ENCODE measurements at regions not wholly inside any gene's neighbourhood (a gene's known extent, or its start where the extent isn't known, plus 50 kb on each side); places are given as distances from the start of the nearest gene placed in this dataset.

- TF ChIP-seq CTCF (IDR thresholded peaks at IDR 0.05; ENCODE audit: control extremely low read depth, extremely low read depth, low read depth, missing control alignments), result no peak
- ChIA-PET CTCF (interaction anchor here (1.2 to 2.9 kb wide), 7 partner anchors 10 to 301 kb away, joined by 3 to 18 read pairs (median 9); no protein-coding TSS in a partner anchor), POLR2A (no interaction called here)
- no peak for DNase-seq (ENCODE audit: extremely low spot score)
These were observed 178.0 kb upstream of the SASH1 start for GRCh38 chr6:148164645-148165044.

GRCh38 chr6:148166339-148166968, 176.2 kb upstream of the SASH1 start:
- DNase-seq (ENCODE audit: extremely low spot score), result peak; percentile 19
- CTCF ChIA-PET, result interaction anchor here (0.9 to 2.9 kb wide), 11 partner anchors 10 to 776 kb away, joined by 3 to 18 read pairs (median 6); no protein-coding TSS in a partner anchor
- peak; percentile 68 for TF ChIP-seq CTCF (IDR thresholded peaks at IDR 0.05; ENCODE audit: control extremely low read depth, extremely low read depth, low read depth, missing control alignments)
- POLR2A ChIA-PET, result no interaction called here

- CTCF ChIA-PET, result interaction anchor here (1.3 to 1.4 kb wide), 2 partner anchors 11 to 663 kb away, joined by 3 to 4 read pairs; no protein-coding TSS in a partner anchor
- POLR2A ChIA-PET, result no interaction called here
- DNase-seq (ENCODE audit: extremely low spot score), result no peak
- TF ChIP-seq CTCF (IDR thresholded peaks at IDR 0.05; ENCODE audit: control extremely low read depth, extremely low read depth, low read depth, missing control alignments), result no peak
These were observed 172.9 kb upstream of the SASH1 start for GRCh38 chr6:148169706-148170105.

GRCh38 chr6:148170286-148170685, 172.4 kb upstream of the SASH1 start:
- POLR2A ChIA-PET, result no interaction called here
- CTCF ChIA-PET, result no interaction called here
- TF ChIP-seq CTCF (IDR thresholded peaks at IDR 0.05; ENCODE audit: control extremely low read depth, extremely low read depth, low read depth, missing control alignments), result no peak

GRCh38 chr6:148173548-148173947, 169.1 kb upstream of the SASH1 start:
- no peak for DNase-seq (ENCODE audit: extremely low spot score)
- ChIA-PET POLR2A (no interaction called here), CTCF (no interaction called here)
- no peak for TF ChIP-seq CTCF (IDR thresholded peaks at IDR 0.05; ENCODE audit: control extremely low read depth, extremely low read depth, low read depth, missing control alignments)

More at GRCh38 chr6:148170286-148170685, 172.4 kb upstream of the SASH1 start:
- DNase-seq (ENCODE audit: extremely low spot score), result no peak

- TF ChIP-seq CTCF (IDR thresholded peaks at IDR 0.05; ENCODE audit: control extremely low read depth, extremely low read depth, low read depth, missing control alignments), result no peak
- ChIA-PET POLR2A (no interaction called here), CTCF (interaction anchor here (1.5 to 2.7 kb wide), 13 partner anchors 8 to 291 kb away, joined by 3 to 26 read pairs (median 7); no protein-coding TSS in a partner anchor)
- DNase-seq (ENCODE audit: extremely low spot score), result no peak
These were observed 167.0 kb upstream of the SASH1 start for GRCh38 chr6:148175550-148176188.

Measured in GM10248 (cell line).